K562 (cell line): ENCODE measurements at regions not wholly inside any gene's neighbourhood (a gene's known extent, or its start where the extent isn't known, plus 50 kb on each side); places are given as distances from the start of the nearest gene placed in this dataset.

Experiments used
- ATAC-seq: fragments of 200-7000 bp; cut with Tn5 transposase; 3 replicates; pipeline ENCODE4 v1.9.1; 2020; ENCODE audit warnings: moderate library complexity
- BruUV-seq: library from RNA; stranded (reverse); fragments of 400-500 nt; replicated peaks from 2 replicates; lab custom pipeline; 2021; lab: Mats Ljungman, UMichigan
- CTCF ChIA-PET: fragments of 300-600 bp; formaldehyde crosslinking; extraction: SDS; loops from one replicate; lab custom pipeline; 2021; ENCODE audit warnings: low intra/inter-chr PET ratio; lab: Yijun Ruan, JAX
- POLR2A ChIA-PET: fragments of 300-600, 350-650 bp; sonication (Branson Sonifier 250); formaldehyde crosslinking; extraction: SDS; loops from one replicate; lab custom pipeline; 2021; ENCODE audit warnings: antibody characterized with exemption, inconsistent platforms; lab: Yijun Ruan, JAX
- DNase-seq, 4 experiments: peaks; one replicate each; pipeline versions ENCODE4 v3.0.0 to v3.0.0-alpha.2; 2011 to 2018; ENCODE audit warnings: low spot score in 3 of 4, mixed read lengths in 3 of 4; ENCODE audit errors: extremely low read depth in 1 of 4
- FAIRE-seq: peaks from 2 replicates; lab custom pipeline; 2011; peaks lifted over from hg19 to GRCh38; lab: Jason Lieb, UNC
- H2AFZ ChIP-seq: 2 replicates; pipeline ENCODE4 v1.6.0; 2011; ENCODE audit warnings: low read depth, low read length, control low read depth, inconsistent platforms
- H3K27ac ChIP-seq: fragments of 200-600 bp; 3 replicates; pipeline ENCODE4 v1.8.0; 2011; ENCODE audit warnings: low read depth, mild to moderate bottlenecking, control low read depth, inconsistent platforms, low read length, moderate library complexity, mixed read lengths; ENCODE audit errors: extremely low read depth
- H3K27me3 ChIP-seq, 2 experiments: fragments of 300-600 bp in 1 of 2; 2 replicates in 1 of 2; 3 replicates in 1 of 2; pipeline versions ENCODE4 v1.6.0 to v1.8.0; 2011; ENCODE audit warnings: inconsistent platforms in 2 of 2, low read length in 2 of 2, mild to moderate bottlenecking in 1 of 2, mixed read lengths in 1 of 2, moderate library complexity in 1 of 2; ENCODE audit not compliant: control insufficient read depth in 2 of 2, insufficient read depth in 2 of 2
- H3K36me3 ChIP-seq: fragments of 300-600 bp; 3 replicates; pipeline ENCODE4 v1.8.0; 2011; ENCODE audit warnings: mild to moderate bottlenecking, low read length, inconsistent platforms; ENCODE audit not compliant: control insufficient read depth, insufficient read depth
- H3K4me1 ChIP-seq, 2 experiments: fragments of 200-600 bp in 1 of 2; replicated peaks in 1 of 2; 2 replicates in 1 of 2; 3 replicates in 1 of 2; pipeline versions ENCODE4 v1.5.1 to v1.8.0; 2011; ENCODE audit warnings: inconsistent platforms in 2 of 2, low read length in 2 of 2, mild to moderate bottlenecking in 1 of 2, mixed read lengths in 1 of 2, moderate library complexity in 1 of 2; ENCODE audit not compliant: control insufficient read depth in 2 of 2, insufficient read depth in 2 of 2
- H3K4me2 ChIP-seq: 2 replicates; pipeline ENCODE4 v1.6.1; 2011; ENCODE audit warnings: low read length, control low read depth, inconsistent platforms, mixed read lengths; ENCODE audit not compliant: insufficient read depth
- H3K4me3 ChIP-seq: fragments of 200-600 bp; sonication (generic), shearing (Covaris generic); 2 replicates; pipeline ENCODE4 v1.5.1; 2016; ENCODE audit warnings: control low read depth, inconsistent platforms
- H3K79me2 ChIP-seq: fragments of 200-600 bp; 3 replicates; pipeline ENCODE4 v1.8.0; 2011; ENCODE audit warnings: low read length, inconsistent platforms; ENCODE audit not compliant: control insufficient read depth, insufficient read depth
- H3K9ac ChIP-seq, 2 experiments: 2 replicates each; pipeline versions ENCODE4 v1.6.0 to v1.6.1; 2011; ENCODE audit warnings: low read depth in 2 of 2, low read length in 2 of 2, control low read depth in 1 of 2, inconsistent platforms in 1 of 2, mild to moderate bottlenecking in 1 of 2, mixed read lengths in 1 of 2; ENCODE audit not compliant: insufficient read depth in 1 of 2
- H3K9me1 ChIP-seq: one replicate; pipeline ENCODE4 v1.6.0; 2011; ENCODE audit warnings: inconsistent platforms, mild to moderate bottlenecking, low read length, moderate library complexity; ENCODE audit not compliant: control insufficient read depth, insufficient read depth
- H3K9me3 ChIP-seq: replicated peaks from 2 replicates; pipeline ENCODE4 v1.5.1; 2011; ENCODE audit warnings: low read depth, low read length, inconsistent platforms; ENCODE audit not compliant: control insufficient read depth, insufficient read depth
- H4K20me1 ChIP-seq: replicated peaks from 2 replicates; pipeline ENCODE4 v1.6.1; 2011; ENCODE audit warnings: low read length, inconsistent platforms, mixed read lengths; ENCODE audit not compliant: control insufficient read depth, insufficient read depth
- BRD9 ChIP-seq: fragments of 450-650 bp; IDR thresholded peaks from 2 replicates; pipeline ENCODE4 v1.6.1; 2018; ENCODE audit warnings: low read depth; ENCODE audit not compliant: partially characterized antibody
- ILK ChIP-seq: fragments of 450-650 bp; IDR thresholded peaks from 2 replicates; pipeline ENCODE4 v1.6.1; 2016; ENCODE audit warnings: missing genetic modification characterization, low read depth, mild to moderate bottlenecking, missing compliant biosample characterization, moderate library complexity, borderline replicate concordance
- KDM4B ChIP-seq, 2 experiments: fragments of 450-650 bp in 1 of 2; sonication (generic) in 1 of 2; IDR thresholded peaks; 2 replicates each; pipeline ENCODE4 v1.6.1; 2016 to 2017; ENCODE audit warnings: borderline replicate concordance in 2 of 2, antibody characterized with exemption in 1 of 2, low read depth in 1 of 2, mild to moderate bottlenecking in 1 of 2
- POLR2G ChIP-seq: fragments of 200-400 bp; formaldehyde crosslinking; IDR thresholded peaks from 2 replicates; pipeline ENCODE4 v1.6.1; 2017; ENCODE audit warnings: low read depth, mild to moderate bottlenecking, antibody characterized with exemption, low read length, moderate library complexity
- SMAD3 ChIP-seq: fragments of 450-650 bp; formaldehyde crosslinking; conservative IDR thresholded peaks from 2 replicates; pipeline ENCODE4 v1.4.0; 2020; ENCODE audit warnings: mild to moderate bottlenecking
- SRF ChIP-seq, 2 experiments: fragments of 250-450, 450-650 bp in 1 of 2; sonication (Bioruptor Pico) in 1 of 2; sonication (generic) in 1 of 2; formaldehyde crosslinking; IDR thresholded peaks; 2 replicates each; pipeline versions ENCODE4 v1.5.0 to v1.5.1; 2020 to 2022; ENCODE audit warnings: mild to moderate bottlenecking in 1 of 2, missing genetic modification reagents in 1 of 2
- STAT5B ChIP-seq: fragments of 250-450 bp; sonication (Bioruptor Pico); IDR thresholded peaks from 2 replicates; pipeline ENCODE4 v1.8.0; 2021; ENCODE audit warnings: mild to moderate bottlenecking, inconsistent platforms
- TARDBP ChIP-seq: fragments of 450-650 bp; IDR thresholded peaks from 2 replicates; pipeline ENCODE4 v1.6.1; 2016
- ZNF407 ChIP-seq: fragments of 450-650 bp; IDR thresholded peaks from 2 replicates; pipeline ENCODE4 v1.6.1; 2016; ENCODE audit warnings: low read depth
- ZNF717 ChIP-seq: fragments of 250-450 bp; sonication (Bioruptor Pico); IDR thresholded peaks from 2 replicates; pipeline ENCODE4 v1.5.0; 2021
- WGBS: fragments of 100-300 bp; shearing (Covaris generic); methylation state at CpG from one replicate; pipeline ENCODE4 v1.1.6; 2016; ENCODE audit warnings: low coverage, mixed read lengths; ENCODE audit not compliant: insufficient coverage; ENCODE audit errors: missing lambda C conversion rate; 5-methylcytosine and 5-hydroxymethylcytosine counted together
- in situ Hi-C: fragments of 300-500 bp; cut with MboI; formaldehyde crosslinking; loops from 4 replicates; pipeline ENCODE4 v1.15.0; 2018; ENCODE audit warnings: inconsistent platforms, mixed read lengths
- intact Hi-C: fragments of 100-400 bp; cut with micrococcal nuclease; formaldehyde crosslinking; loops from 2 replicates; pipeline ENCODE4 v1.14.2; 2022

GRCh38 chr1:87730274-87731216 lies 401.9 kb downstream of the LMO4 start:
- Histone ChIP-seq H3K9me3 (no peaks in the 10 kb centered on the region; the same call in 1 of the 2 replicates), H3K27ac (no peak overlapping the region), H3K4me1 (no peaks in the 10 kb centered on the region), H3K9me1 (no peaks in the 10 kb centered on the region), H3K27me3 (no peaks in the 10 kb centered on the region), H3K36me3 (no peaks in the 10 kb centered on the region), H3K9ac (no peak overlapping the region), H3K79me2 (no peaks in the 10 kb centered on the region), H3K4me3 (no peak overlapping the region), H2AFZ (no peak overlapping the region), H4K20me1 (no peaks in the 10 kb centered on the region), H3K4me2 (no peak overlapping the region)
- intact Hi-C loops (no loop called here), in situ Hi-C loops (no loop called here)
- DNase-seq (no peak), ATAC-seq (no peak), FAIRE-seq (no peak)
- ChIA-PET POLR2A (interaction anchor here (0.6 kb wide), 1 partner anchor 12 kb away, joined by 3 read pairs; no protein-coding TSS in a partner anchor), CTCF (no interaction called here)
- no TSS peak for BruUV-seq
- 3% methylated on average over 9 of the region's 9 CpGs for WGBS
- TF ChIP-seq STAT5B (CRISPR knock-in tag) (no peak), POLR2G (no peak), ILK (tag) (no peak), ZNF407 (no peak), KDM4B (IDR thresholded peaks at IDR 0.05; ENCODE audit: borderline replicate concordance in 2 of 2, low read depth in 1 of 2) (no peak), TARDBP (no peak), BRD9 (no peak), ZNF717 (CRISPR knock-in tag) (no peak), SRF (CRISPR knock-in tag; IDR thresholded peaks at IDR 0.05) (no peak), SMAD3 (CRISPR knock-in tag) (no peak)
